T-cell (primary cell): ENCODE measurements at regions not wholly inside any gene's neighbourhood (a gene's known extent, or its start where the extent isn't known, plus 50 kb on each side); places are given as distances from the start of the nearest gene placed in this dataset.
"Not testable (repeated sequence)": the region's sequence is repeated elsewhere in the genome, so short reads cannot be mapped to it uniquely, and the experiment has no call there.

Experiments used
- ATAC-seq, 4 experiments: fragments of 200-7000 bp in 3 of 4; fragments of 150-1000 bp in 1 of 4; cut with Tn5 transposase; replicated peaks in 1 of 4; 1 replicate in 3 of 4; 2 replicates in 1 of 4; pipeline ENCODE4 v1.10.0; 2021; ENCODE audit warnings: moderate library complexity in 3 of 4, mild to moderate bottlenecking in 2 of 4, moderate number of reproducible peaks in 1 of 4
- CTCF ChIA-PET, 2 donors: fragments of 300-600 bp; sonication (Branson Sonifier 250); formaldehyde crosslinking; loops; one replicate each; lab custom pipeline; 2022; ENCODE audit warnings: antibody characterized with exemption in 2 of 2; lab: Charles Lee
- POLR2A ChIA-PET, 2 donors: fragments of 300-600 bp; sonication (Branson Sonifier 250); formaldehyde crosslinking; loops; one replicate each; lab custom pipeline; 2022; ENCODE audit warnings: antibody characterized with exemption in 2 of 2; lab: Charles Lee
- DNase-seq, 35 experiments: peaks; one replicate each; pipeline versions ENCODE4 v3.0.0 to v3.0.0-alpha.2; 2013 to 2023
- H3K27ac ChIP-seq: one replicate; pipeline ENCODE4 v1.5.1; 2013; ENCODE audit warnings: low read length
- H3K27me3 ChIP-seq, 2 experiments: replicated peaks in 1 of 2; 1 replicate in 1 of 2; 2 replicates in 1 of 2; pipeline versions ENCODE4 v1.6.1 to v1.7.0; 2013; ENCODE audit warnings: low read length in 1 of 2, mixed read lengths in 1 of 2; ENCODE audit not compliant: control insufficient read depth in 2 of 2, insufficient read depth in 2 of 2; ENCODE audit errors: extremely low read depth in 1 of 2
- H3K36me3 ChIP-seq, 2 donors: 1 replicate in 1 of 2; 2 replicates in 1 of 2; pipeline versions ENCODE4 v1.6.1 to v1.7.0; 2013; ENCODE audit warnings: low read length in 1 of 2; ENCODE audit not compliant: control insufficient read depth in 2 of 2, insufficient read depth in 1 of 2; ENCODE audit errors: extremely low read depth in 1 of 2
- H3K4me1 ChIP-seq, 2 experiments: 1 replicate in 1 of 2; 2 replicates in 1 of 2; pipeline versions ENCODE4 v1.6.1 to v1.7.0; 2013; ENCODE audit warnings: low read length in 2 of 2, mixed read lengths in 1 of 2; ENCODE audit not compliant: insufficient read depth in 2 of 2, control insufficient read depth in 1 of 2; ENCODE audit errors: extremely low read depth in 1 of 2
- H3K4me3 ChIP-seq, 2 donors: 1 replicate in 1 of 2; 2 replicates in 1 of 2; pipeline versions ENCODE4 v1.5.1 to v1.7.0; 2013; ENCODE audit warnings: mild to moderate bottlenecking in 2 of 2, low read length in 1 of 2, moderate library complexity in 1 of 2; ENCODE audit not compliant: control insufficient read depth in 1 of 2; ENCODE audit errors: extremely low read depth in 1 of 2
- H3K9me3 ChIP-seq: 2 replicates; pipeline ENCODE4 v1.7.0; 2013
- H3K27ac Mint-ChIP-seq, 2 donors: one replicate each; pipeline ENCODE4 v1.8.0; 2020 to 2021; ENCODE audit warnings: mild to moderate bottlenecking in 2 of 2, mixed read lengths in 2 of 2
- H3K27me3 Mint-ChIP-seq, 2 donors: one replicate each; pipeline ENCODE4 v1.8.0; 2021 to 2022; ENCODE audit warnings: mixed read lengths in 2 of 2
- H3K36me3 Mint-ChIP-seq: one replicate; pipeline ENCODE4 v1.8.0; 2021; ENCODE audit warnings: mixed read lengths
- H3K4me1 Mint-ChIP-seq, 3 donors: one replicate each; pipeline ENCODE4 v1.8.0; 2020 to 2022; ENCODE audit warnings: mixed read lengths in 3 of 3, mild to moderate bottlenecking in 1 of 3
- H3K4me3 Mint-ChIP-seq, 3 donors: one replicate each; pipeline ENCODE4 v1.8.0; 2020 to 2022; ENCODE audit warnings: mild to moderate bottlenecking in 3 of 3, mixed read lengths in 3 of 3, moderate library complexity in 3 of 3
- H3K9me3 Mint-ChIP-seq, 3 donors: one replicate each; pipeline ENCODE4 v1.8.0; 2020 to 2022; ENCODE audit warnings: mixed read lengths in 3 of 3
- WGBS: methylation state at CpG from one replicate; pipeline ENCODE4 v1.1.5; 2013; ENCODE audit warnings: missing lambda C conversion rate; ENCODE audit not compliant: insufficient coverage; 5-methylcytosine and 5-hydroxymethylcytosine counted together

DNA sequence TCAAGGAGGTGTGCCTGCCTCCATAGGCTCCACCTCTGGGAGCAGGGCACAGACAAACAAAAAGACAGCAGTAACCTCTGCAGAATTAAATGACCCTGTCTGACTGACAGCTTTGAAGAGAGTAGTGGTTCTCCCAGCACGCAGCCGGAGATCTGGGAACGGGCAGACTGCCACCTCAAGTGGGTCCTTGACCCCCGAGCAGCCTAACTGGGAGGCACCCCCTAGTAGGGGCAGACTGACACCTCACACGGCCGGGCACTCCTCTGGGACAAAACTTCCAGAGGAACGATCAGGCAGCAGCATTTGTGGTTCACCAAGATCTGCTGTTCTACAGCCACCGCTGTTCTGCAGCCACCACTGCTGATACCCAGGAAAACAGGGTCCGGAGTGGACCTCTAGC lies 378.2 kb downstream of the PTH2R start:
- H3K4me1 Mint-ChIP-seq, DNase-seq, H3K27ac ChIP-seq, CTCF ChIA-PET, POLR2A ChIA-PET, H3K36me3 Mint-ChIP-seq, H3K27ac Mint-ChIP-seq, H3K9me3 Mint-ChIP-seq, ATAC-seq, H3K27me3 ChIP-seq, H3K4me3 ChIP-seq, H3K4me3 Mint-ChIP-seq, H3K27me3 Mint-ChIP-seq, H3K4me1 ChIP-seq, H3K9me3 ChIP-seq, H3K36me3 ChIP-seq: not testable (repeated sequence)
- 86% methylated on average over 7 of the region's 9 CpGs for WGBS

DNA sequence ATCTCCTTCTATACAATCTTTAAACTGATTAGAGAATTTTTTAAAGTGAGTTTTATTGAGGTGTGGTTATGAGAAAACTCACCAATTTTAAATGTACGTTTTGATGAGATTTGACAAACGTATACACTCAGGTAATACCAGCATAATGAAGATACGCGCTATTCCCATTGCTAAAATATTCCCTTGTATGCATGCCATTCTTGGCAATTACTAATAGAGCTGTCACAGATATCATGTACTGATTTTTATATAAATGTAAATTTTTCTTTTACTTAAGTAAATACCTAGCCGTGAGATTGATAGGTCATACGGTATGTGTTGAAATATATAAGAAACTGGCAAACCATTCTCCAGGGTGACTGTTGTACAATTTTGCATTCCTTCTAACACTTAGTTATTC lies 384.7 kb downstream of the PTH2R start:
- Histone ChIP-seq H3K4me1 (no peaks in the 10 kb centered on the region), H3K9me3 (peaks cover 2% of the 10 kb centered on the region), H3K36me3 (no peaks in the 10 kb centered on the region), H3K27ac (no peak overlapping the region), H3K27me3 (no peaks in the 10 kb centered on the region), H3K4me3 (no peak overlapping the region)
- ATAC-seq (no peak), DNase-seq (no peak)
- ChIA-PET POLR2A (no interaction called here), CTCF (no interaction called here)
- no peaks in the 10 kb centered on the region for H3K4me1 Mint-ChIP-seq
- H3K27me3 Mint-ChIP-seq, result no peaks in the 10 kb centered on the region
- peaks cover 3 to 8% (median 6%) of the 10 kb centered on the region in 3 donors for H3K9me3 Mint-ChIP-seq
- no peak overlapping the region for H3K4me3 Mint-ChIP-seq
- WGBS, result no CpG with 5 or more reads among the region's 6 CpGs
- no peak overlapping the region for H3K27ac Mint-ChIP-seq
- no peaks in the 10 kb centered on the region for H3K36me3 Mint-ChIP-seq

- H3K27me3 Mint-ChIP-seq, result no peaks in the 10 kb centered on the region
- no peak overlapping the region for H3K4me3 Mint-ChIP-seq
- H3K4me1 Mint-ChIP-seq, result no peaks in the 10 kb centered on the region
- H3K9me3 Mint-ChIP-seq, result peaks cover 0 to 4% (median 4%) of the 10 kb centered on the region in 3 donors
- H3K27ac Mint-ChIP-seq, result no peak overlapping the region
- Histone ChIP-seq H3K27ac (no peak overlapping the region), H3K36me3 (no peaks in the 10 kb centered on the region), H3K4me1 (no peaks in the 10 kb centered on the region), H3K9me3 (peaks cover 2% of the 10 kb centered on the region), H3K4me3 (no peak overlapping the region), H3K27me3 (no peaks in the 10 kb centered on the region)
- ChIA-PET CTCF (no interaction called here), POLR2A (no interaction called here)
- no peaks in the 10 kb centered on the region for H3K36me3 Mint-ChIP-seq
- ATAC-seq (no peak), DNase-seq (no peak)
- no CpG with 5 or more reads among the region's 8 CpGs for WGBS
Measured at GRCh38 chr2:208792766-208793165, 386.2 kb downstream of the PTH2R start.

DNA sequence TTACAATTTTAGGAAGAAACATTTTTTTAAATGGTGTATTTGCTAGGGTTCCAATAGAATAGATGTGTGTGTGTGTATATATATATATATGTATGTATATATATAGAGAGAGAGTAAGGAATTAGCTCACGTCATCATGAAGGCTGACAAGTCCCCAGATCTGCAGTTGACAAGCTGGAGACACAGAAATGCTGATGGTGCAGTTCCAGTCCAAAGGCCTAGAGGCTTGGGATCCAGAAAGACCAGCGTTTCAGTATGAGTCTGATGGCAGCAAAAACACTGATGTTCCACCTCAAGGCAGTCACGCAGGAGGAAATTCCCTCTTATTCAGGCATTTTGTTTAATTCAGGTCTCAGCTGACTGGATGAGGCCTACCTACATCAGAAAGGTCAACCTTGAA lies 386.8 kb downstream of the PTH2R start:
- H3K27me3 ChIP-seq, result no peaks in the 10 kb centered on the region
- no peak overlapping the region for H3K4me3 Mint-ChIP-seq
- no peaks in the 10 kb centered on the region for H3K36me3 ChIP-seq
- CTCF ChIA-PET, result no interaction called here
- H3K27me3 Mint-ChIP-seq, result no peaks in the 10 kb centered on the region
- H3K27ac ChIP-seq, result no peak overlapping the region
- H3K4me3 ChIP-seq, result no peak overlapping the region
- H3K4me1 Mint-ChIP-seq, result no peaks in the 10 kb centered on the region
- 74% methylated on average over 3 of the region's 3 CpGs for WGBS
- DNase-seq (no peak), ATAC-seq (no peak)
- no peaks in the 10 kb centered on the region for H3K4me1 ChIP-seq
- peaks cover 0 to 4% (median 4%) of the 10 kb centered on the region in 3 donors for H3K9me3 Mint-ChIP-seq
- peaks cover 2% of the 10 kb centered on the region for H3K9me3 ChIP-seq
- POLR2A ChIA-PET, result no interaction called here
- no peaks in the 10 kb centered on the region for H3K36me3 Mint-ChIP-seq
- H3K27ac Mint-ChIP-seq, result no peak overlapping the region

DNA sequence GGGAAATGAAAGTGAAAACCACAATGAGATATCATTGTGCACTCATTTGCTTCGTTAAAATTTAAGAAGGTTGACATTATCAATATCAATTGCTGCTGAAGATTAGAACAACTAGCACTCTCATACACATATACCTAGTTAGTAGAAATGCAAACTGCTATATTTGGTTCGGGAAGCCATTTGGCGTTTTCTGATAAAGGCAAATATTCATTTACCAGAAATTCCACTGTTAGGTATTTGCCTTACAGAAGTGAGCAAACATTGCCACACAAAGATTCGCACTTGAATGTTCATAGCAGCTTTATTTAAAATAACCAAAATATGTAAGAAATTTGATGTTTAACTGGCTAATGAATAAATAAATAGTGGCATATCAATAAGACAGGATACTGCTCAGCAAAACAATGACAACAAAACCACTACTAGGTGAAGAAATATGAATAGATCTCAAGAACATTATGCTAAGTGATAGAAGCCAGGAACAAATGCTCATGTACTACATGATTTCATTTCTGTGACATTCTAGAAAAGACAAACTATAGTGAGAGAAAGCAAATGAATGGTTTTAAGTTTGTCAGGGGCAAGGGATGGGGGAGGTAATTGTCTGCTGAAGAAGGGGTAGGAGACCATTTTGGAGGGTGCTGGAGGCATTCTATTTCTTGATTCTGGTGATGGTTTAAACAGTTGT lies 387.8 kb downstream of the PTH2R start:
- Histone ChIP-seq H3K9me3 (peaks cover 2% of the 10 kb centered on the region), H3K4me1 (no peaks in the 10 kb centered on the region), H3K4me3 (no peak overlapping the region), H3K36me3 (no peaks in the 10 kb centered on the region), H3K27ac (no peak overlapping the region), H3K27me3 (no peaks in the 10 kb centered on the region)
- ChIA-PET POLR2A (no interaction called here), CTCF (no interaction called here)
- Mint-ChIP-seq H3K9me3 (peaks cover 0 to 4% (median 4%) of the 10 kb centered on the region in 3 donors), H3K4me3 (no peak overlapping the region), H3K4me1 (no peaks in the 10 kb centered on the region), H3K27ac (no peak overlapping the region), H3K36me3 (no peaks in the 10 kb centered on the region), H3K27me3 (no peaks in the 10 kb centered on the region)
- WGBS, result no CpG with 5 or more reads among the region's 4 CpGs
- DNase-seq, result no peak
- ATAC-seq, result no peak

DNA sequence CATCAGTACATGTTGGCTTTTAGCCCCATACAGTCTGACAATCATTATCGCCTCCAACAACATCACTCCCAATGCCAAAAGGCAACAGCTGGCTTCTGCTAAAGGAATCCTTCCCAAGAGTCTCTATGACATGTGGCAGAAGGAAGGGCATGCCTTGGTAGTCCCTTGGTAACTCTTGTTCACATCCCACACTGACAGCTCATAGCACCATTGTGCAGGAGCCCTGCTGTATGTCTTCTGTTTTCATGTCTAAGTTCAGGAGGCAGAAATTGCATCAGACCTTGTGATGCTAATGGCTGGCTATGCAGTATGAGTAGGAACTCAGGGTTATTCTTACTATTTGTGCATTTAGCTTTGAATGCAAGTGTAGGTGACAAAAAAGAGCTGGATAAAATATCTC lies 392.1 kb downstream of the PTH2R start:
- Mint-ChIP-seq H3K36me3 (no peaks in the 10 kb centered on the region), H3K4me1 (no peaks in the 10 kb centered on the region)

GRCh38 chr2:208799397-208799796 lies 392.8 kb downstream of the PTH2R start:
- Histone ChIP-seq H3K9me3 (peaks cover 2% of the 10 kb centered on the region), H3K36me3 (no peaks in the 10 kb centered on the region), H3K4me1 (no peaks in the 10 kb centered on the region), H3K27ac (no peak overlapping the region), H3K27me3 (no peaks in the 10 kb centered on the region), H3K4me3 (no peak overlapping the region)
- ATAC-seq (no peak), DNase-seq (no peak)
- H3K9me3 Mint-ChIP-seq, result peaks cover 4 to 11% (median 4%) of the 10 kb centered on the region in 3 donors
- H3K27ac Mint-ChIP-seq, result no peak overlapping the region
- H3K27me3 Mint-ChIP-seq, result no peaks in the 10 kb centered on the region
- H3K36me3 Mint-ChIP-seq, result no peaks in the 10 kb centered on the region
- POLR2A ChIA-PET, result no interaction called here
- no CpG with 5 or more reads among the region's 2 CpGs for WGBS
- no peak overlapping the region for H3K4me3 Mint-ChIP-seq
- CTCF ChIA-PET, result no interaction called here
- H3K4me1 Mint-ChIP-seq, result no peaks in the 10 kb centered on the region

More for the DNA sequence above, 392.1 kb downstream of the PTH2R start:
- Histone ChIP-seq H3K27me3 (no peaks in the 10 kb centered on the region), H3K27ac (no peak overlapping the region), H3K4me3 (no peak overlapping the region), H3K4me1 (no peaks in the 10 kb centered on the region), H3K36me3 (no peaks in the 10 kb centered on the region), H3K9me3 (peaks cover 2% of the 10 kb centered on the region)
- POLR2A ChIA-PET, result no interaction called here
- Mint-ChIP-seq H3K9me3 (peaks cover 4 to 11% (median 4%) of the 10 kb centered on the region in 3 donors), H3K27ac (no peak overlapping the region), H3K27me3 (no peaks in the 10 kb centered on the region), H3K4me3 (no peak overlapping the region)
- WGBS, result no CpG with 5 or more reads among the region's 1 CpG
- DNase-seq (no peak), ATAC-seq (no peak)
- CTCF ChIA-PET, result no interaction called here
